Left ventricle myocardium superior (tissue), 1 donor: ENCODE measurements at regions not wholly inside any gene's neighbourhood (a gene's known extent, or its start where the extent isn't known, plus 50 kb on each side); places are given as distances from the start of the nearest gene placed in this dataset. TPM values are rescaled to one million over a fixed set of nuclear protein-coding genes. Genes with fewer than 3 reads are reported as not detected.

Source experiments
- ATAC-seq: fragments of 200-7000 bp; cut with Tn5 transposase; one replicate; pipeline ENCODE4 v1.9.1; 2020; ENCODE audit warnings: mild to moderate bottlenecking, moderate library complexity
- DNase-seq: peaks from one replicate; pipeline ENCODE4 v3.0.0-alpha.2; 2020
- intact Hi-C: fragments of 100-400 bp; cut with micrococcal nuclease; formaldehyde crosslinking; loops from one replicate; pipeline ENCODE4 v1.11.0; 2022
- microRNA-seq: library from miRNA; unstranded; fragments of <30 nt; microRNA quantifications from one replicate; pipeline ENCODE4 v1.2.0, GENCODE V29; 2020; ENCODE audit warnings: borderline number of aligned reads
- donor health status: DM: no; HTN: yes; CAD: no; lungs with severe emphysema.

- intact Hi-C loops, result no loop called here
- ATAC-seq (no peak), DNase-seq (no peak)
Measured at GRCh38 chr13:106635616-106636015, 67.7 kb upstream of the ARGLU1 start.

GRCh38 chr13:106633321-106633720, 65.4 kb upstream of the ARGLU1 start:
- peak; percentile 81 for ATAC-seq
- DNase-seq, result no peak
- intact Hi-C loops, result no loop called here

- intact Hi-C loops, result no loop called here
- ATAC-seq (no peak), DNase-seq (no peak)
Measured at GRCh38 chr13:106630650-106631049, 62.7 kb upstream of the ARGLU1 start.

GRCh38 chr13:106630162-106630561, 62.2 kb upstream of the ARGLU1 start:
- intact Hi-C loops, result no loop called here
- no peak for ATAC-seq
- DNase-seq, result no peak

GRCh38 chr13:106628936-106629659, 61.2 kb upstream of the ARGLU1 start:
- intact Hi-C loops, result no loop called here
- no peak for ATAC-seq
- DNase-seq, result no peak

- DNase-seq (no peak), ATAC-seq (no peak)
- intact Hi-C loops, result no loop called here
Measured at GRCh38 chr13:106626473-106626872, 58.5 kb upstream of the ARGLU1 start.

GRCh38 chr13:106625578-106625977, 57.6 kb upstream of the ARGLU1 start:
- DNase-seq (no peak), ATAC-seq (no peak)
- intact Hi-C loops, result no loop called here

GRCh38 chr13:106623799-106624460, 56.0 kb upstream of the ARGLU1 start:
- intact Hi-C loops, result no loop called here
- peak; percentile 21 for ATAC-seq

GRCh38 chr13:106621833-106622232, 53.9 kb upstream of the ARGLU1 start:
- no peak for DNase-seq
- intact Hi-C loops, result no loop called here
- ATAC-seq, result no peak

More at GRCh38 chr13:106623799-106624460, 56.0 kb upstream of the ARGLU1 start:
- DNase-seq, result no peak

GRCh38 chr13:106619688-106620555, 52.0 kb upstream of the ARGLU1 start:
- no peak for DNase-seq
- intact Hi-C loops, result no loop called here
- peak; percentile 95 for ATAC-seq

Small RNA genes lying in the stretch of these regions (microRNA-seq; reads per million reads assigned to microRNA genes)
- gene MIR1267, result not detected
